H1 (cell line): ENCODE measurements at regions not wholly inside any gene's neighbourhood (a gene's known extent, or its start where the extent isn't known, plus 50 kb on each side); places are given as distances from the start of the nearest gene placed in this dataset.

Source experiments
- CTCF ChIA-PET: fragments of 300-600 bp; sonication (Branson Sonifier 250); formaldehyde crosslinking; loops from one replicate; lab custom pipeline; 2021; ENCODE audit not compliant: partially characterized antibody; lab: Charles Lee
- POLR2A ChIA-PET: fragments of 300-600 bp; sonication (Branson Sonifier 250); formaldehyde crosslinking; loops from one replicate; lab custom pipeline; 2021; ENCODE audit warnings: inconsistent platforms; ENCODE audit not compliant: partially characterized antibody; lab: Charles Lee
- DNase-seq, 2 experiments: peaks; one replicate each; pipeline versions ENCODE4 v3.0.0 to v3.0.0-alpha.2; 2010 to 2022; ENCODE audit warnings: low spot score in 2 of 2, low read depth in 1 of 2, mixed read lengths in 1 of 2
- FAIRE-seq: peaks from 2 replicates; lab custom pipeline; 2011; peaks lifted over from hg19 to GRCh38; lab: Jason Lieb, UNC
- H2AFZ ChIP-seq: 2 replicates; pipeline ENCODE4 v1.8.1; 2012; ENCODE audit warnings: low read length, inconsistent platforms
- H2AK5ac ChIP-seq: 2 replicates; pipeline ENCODE4 v1.6.1; 2013; ENCODE audit warnings: low read depth, low read length
- H2BK120ac ChIP-seq: replicated peaks from 2 replicates; pipeline ENCODE3; 2013; ENCODE audit warnings: low read depth, low read length, inconsistent platforms
- H2BK12ac ChIP-seq: 2 replicates; pipeline ENCODE4 v1.6.1; 2013; ENCODE audit warnings: low read depth, low read length
- H2BK15ac ChIP-seq: 2 replicates; pipeline ENCODE4 v1.6.1; 2013; ENCODE audit warnings: low read length
- H2BK20ac ChIP-seq: 2 replicates; pipeline ENCODE4 v1.6.1; 2013; ENCODE audit warnings: low read length
- H2BK5ac ChIP-seq: 2 replicates; pipeline ENCODE4 v1.6.1; 2013; ENCODE audit warnings: low read depth, low read length
- H3K14ac ChIP-seq: 2 replicates; pipeline ENCODE4 v1.6.1; 2013; ENCODE audit warnings: inconsistent platforms; ENCODE audit not compliant: insufficient read length
- H3K18ac ChIP-seq: 2 replicates; pipeline ENCODE4 v1.6.1; 2013; ENCODE audit warnings: low read length; ENCODE audit errors: extremely low read depth
- H3K23ac ChIP-seq: 2 replicates; pipeline ENCODE4 v1.6.1; 2013; ENCODE audit warnings: inconsistent platforms; ENCODE audit not compliant: insufficient read length
- H3K23me2 ChIP-seq: 2 replicates; pipeline ENCODE4 v1.6.1; 2013; ENCODE audit warnings: low read depth, low read length
- H3K27ac ChIP-seq: 2 replicates; pipeline ENCODE4 v1.6.1; 2011; ENCODE audit warnings: low read depth, low read length, inconsistent platforms
- H3K27me3 ChIP-seq, 4 experiments: replicated peaks in 1 of 4; 1 replicate in 1 of 4; 2 replicates in 3 of 4; pipeline versions ENCODE4 v1.6.1 to v1.8.1; 2011 to 2013; ENCODE audit warnings: low read length in 3 of 4, mild to moderate bottlenecking in 3 of 4, inconsistent platforms in 2 of 4, mixed read lengths in 2 of 4, moderate library complexity in 1 of 4; ENCODE audit not compliant: control insufficient read depth in 3 of 4, insufficient read depth in 3 of 4; ENCODE audit errors: extremely low read depth in 1 of 4
- H3K36me3 ChIP-seq, 4 experiments: 2 replicates each; pipeline versions ENCODE4 v1.6.1 to v1.8.1; 2011 to 2013; ENCODE audit warnings: mild to moderate bottlenecking in 4 of 4, low read length in 3 of 4, moderate library complexity in 2 of 4, control low read depth in 1 of 4, inconsistent platforms in 1 of 4; ENCODE audit not compliant: insufficient read depth in 4 of 4, control insufficient read depth in 2 of 4
- H3K4ac ChIP-seq: replicated peaks from 2 replicates; pipeline ENCODE3; 2013; ENCODE audit warnings: low read length, low read depth, mixed read lengths, inconsistent platforms; ENCODE audit not compliant: insufficient read length
- H3K4me1 ChIP-seq, 4 experiments: replicated peaks in 1 of 4; 1 replicate in 1 of 4; 2 replicates in 3 of 4; pipeline versions ENCODE4 v1.6.1 to v1.8.1; 2011 to 2013; ENCODE audit warnings: low read length in 3 of 4, inconsistent platforms in 2 of 4, mixed read lengths in 1 of 4; ENCODE audit not compliant: insufficient read depth in 4 of 4, control insufficient read depth in 3 of 4
- H3K4me2 ChIP-seq, 2 experiments: 2 replicates each; pipeline versions ENCODE4 v1.6.1 to v1.8.1; 2011 to 2013; ENCODE audit warnings: low read depth in 2 of 2, low read length in 2 of 2, control low read depth in 1 of 2, inconsistent platforms in 1 of 2, mild to moderate bottlenecking in 1 of 2; ENCODE audit not compliant: insufficient read depth in 1 of 2
- H3K4me3 ChIP-seq, 4 experiments: fragments of 200-600, 300-600 bp in 1 of 4; sonication (generic), shearing (Covaris generic), sonication (Bioruptor Twin) in 1 of 4; 2 replicates each; pipeline versions ENCODE4 v1.5.1 to v1.8.1; 2011 to 2016; ENCODE audit warnings: low read length in 4 of 4, low read depth in 3 of 4, control low read depth in 2 of 4, inconsistent platforms in 2 of 4, mild to moderate bottlenecking in 2 of 4, mixed read lengths in 1 of 4, moderate library complexity in 1 of 4; ENCODE audit not compliant: insufficient read depth in 2 of 4; ENCODE audit errors: extremely low read depth in 1 of 4
- H3K56ac ChIP-seq: replicated peaks from 2 replicates; pipeline ENCODE3; 2013; ENCODE audit warnings: low read depth, mild to moderate bottlenecking, mixed read lengths, low read length, inconsistent platforms; ENCODE audit not compliant: insufficient read length
- H3K79me1 ChIP-seq: 2 replicates; pipeline ENCODE4 v1.6.1; 2013; ENCODE audit warnings: low read depth, low read length, control low read depth
- H3K79me2 ChIP-seq, 2 experiments: 2 replicates each; pipeline versions ENCODE4 v1.6.1 to v1.8.1; 2012 to 2013; ENCODE audit warnings: low read length in 2 of 2, mild to moderate bottlenecking in 2 of 2, inconsistent platforms in 1 of 2; ENCODE audit not compliant: insufficient read depth in 2 of 2, control insufficient read depth in 1 of 2
- H3K9ac ChIP-seq, 4 experiments: replicated peaks in 1 of 4; 1 replicate in 1 of 4; 2 replicates in 3 of 4; pipeline versions ENCODE4 v1.6.1 to v1.8.1; 2011 to 2013; ENCODE audit warnings: low read depth in 3 of 4, low read length in 3 of 4, control low read depth in 2 of 4, mild to moderate bottlenecking in 2 of 4, moderate library complexity in 2 of 4, inconsistent platforms in 1 of 4; ENCODE audit errors: extremely low read depth in 1 of 4
- H3K9me3 ChIP-seq, 2 experiments: 2 replicates each; pipeline versions ENCODE4 v1.6.1 to v1.8.1; 2012 to 2013; ENCODE audit warnings: mild to moderate bottlenecking in 2 of 2, moderate library complexity in 2 of 2, control low read depth in 1 of 2, inconsistent platforms in 1 of 2, low read depth in 1 of 2, low read length in 1 of 2, mixed read lengths in 1 of 2; ENCODE audit not compliant: insufficient read depth in 2 of 2
- H4K20me1 ChIP-seq, 2 experiments: replicated peaks in 1 of 2; 2 replicates each; pipeline versions ENCODE3 to v1.8.1; 2011 to 2013; ENCODE audit warnings: inconsistent platforms in 2 of 2, low read length in 2 of 2, mild to moderate bottlenecking in 1 of 2; ENCODE audit not compliant: insufficient read depth in 2 of 2, control insufficient read depth in 1 of 2
- H4K5ac ChIP-seq: 2 replicates; pipeline ENCODE4 v1.6.1; 2013; ENCODE audit warnings: low read length, low read depth, mixed read lengths, inconsistent platforms; ENCODE audit not compliant: insufficient read length
- H4K8ac ChIP-seq: 2 replicates; pipeline ENCODE4 v1.8.0; 2013; ENCODE audit warnings: mild to moderate bottlenecking, moderate library complexity, low read length, inconsistent platforms; ENCODE audit not compliant: insufficient read depth; ENCODE audit errors: extremely low read depth
- H4K91ac ChIP-seq: replicated peaks from 2 replicates; pipeline ENCODE3; 2013; ENCODE audit warnings: low read length, mixed read lengths, inconsistent platforms; ENCODE audit not compliant: insufficient read length
- ASH2L ChIP-seq: fragments of 200-600, 300-600 bp; sonication (generic); IDR thresholded peaks from one replicate; pipeline ENCODE4 v1.7.1; 2017; ENCODE audit warnings: low read length
- KDM1A ChIP-seq: fragments of 200-600, 300-600 bp; sonication (generic); IDR thresholded peaks from 2 replicates; pipeline ENCODE4 v1.7.1; 2016; ENCODE audit warnings: mild to moderate bottlenecking, low read length, borderline replicate concordance
- KDM4A ChIP-seq: IDR thresholded peaks from one replicate; pipeline ENCODE4 v1.7.1; 2012; ENCODE audit warnings: low read depth, mild to moderate bottlenecking, moderate library complexity, low read length, inconsistent platforms; ENCODE audit not compliant: severe bottlenecking
- POLR2AphosphoS5 ChIP-seq: IDR thresholded peaks from 2 replicates; pipeline ENCODE4 v1.6.1; 2011; ENCODE audit warnings: low read depth, low read length
- SUZ12 ChIP-seq: fragments of 200-600 bp; sonication (generic); IDR thresholded peaks from 2 replicates; pipeline ENCODE4 v1.6.1; 2012; ENCODE audit warnings: mild to moderate bottlenecking, inconsistent platforms, low read length, moderate library complexity, mixed read lengths
- WGBS, 2 experiments: shearing (Covaris generic) in 1 of 2; methylation state at CpG; one replicate each; pipeline versions ENCODE4 v1.1.6 to v1.1.7; 2013 to 2015; ENCODE audit warnings: low lambda C conversion rate in 2 of 2, mixed read lengths in 2 of 2, inconsistent platforms in 1 of 2, low coverage in 1 of 2, missing lambda C conversion rate in 1 of 2; ENCODE audit not compliant: insufficient replicate concordance in 2 of 2, insufficient coverage in 1 of 2, insufficient read length in 1 of 2; ENCODE audit errors: extremely low coverage in 1 of 2, missing lambda C conversion rate in 1 of 2; 5-methylcytosine and 5-hydroxymethylcytosine counted together

DNA sequence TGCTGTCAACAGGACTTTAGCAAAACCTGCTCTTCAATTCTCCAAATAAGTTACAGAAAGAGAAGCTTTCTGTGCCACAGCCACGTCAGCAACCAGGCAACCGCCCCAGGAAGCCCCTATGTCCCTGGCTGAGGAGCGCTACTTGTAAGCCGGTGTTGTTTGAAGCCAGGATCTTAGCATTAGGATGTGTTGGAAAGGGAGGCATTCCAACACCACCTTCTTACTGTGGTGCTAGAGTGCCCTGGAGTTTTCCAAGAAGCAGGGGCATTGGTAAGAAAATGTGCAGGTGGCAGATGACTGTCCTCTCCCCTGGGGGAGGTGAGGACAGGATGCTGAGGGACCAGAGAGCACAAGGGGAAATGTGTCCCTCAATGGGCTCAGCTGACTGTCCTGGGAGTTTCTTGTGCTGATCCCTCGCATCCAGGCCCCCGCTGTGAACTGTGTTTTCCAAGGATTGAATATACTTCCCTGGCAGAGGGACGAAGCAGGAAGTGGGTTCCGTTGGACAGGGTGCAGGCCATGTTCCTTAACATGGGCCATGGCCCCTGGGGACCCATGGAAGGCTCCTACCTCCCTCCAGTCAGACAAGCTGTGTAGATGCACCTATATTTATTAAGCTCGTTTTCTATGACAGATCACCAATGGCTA, 139.6 kb upstream of the GDF10 start:
- no peak for FAIRE-seq

More for the DNA sequence above, 139.6 kb upstream of the GDF10 start:
- H2AK5ac ChIP-seq, result no peak overlapping the region
- H2AFZ ChIP-seq, result no peak overlapping the region
- H4K8ac ChIP-seq, result peak overlapping the region; percentile 57; the same call in 1 of the 2 replicates
- POLR2A ChIA-PET, result no interaction called here
- H3K9ac ChIP-seq, result no peak overlapping the region
- no peak overlapping the region for H2BK12ac ChIP-seq
- no peak overlapping the region for H3K23ac ChIP-seq
- no peak for DNase-seq
- TF ChIP-seq KDM1A (no peak), KDM4A (no peak), POLR2AphosphoS5 (no peak), ASH2L (no peak), SUZ12 (no peak)
- no peaks in the 10 kb centered on the region for H3K79me1 ChIP-seq
- no peaks in the 10 kb centered on the region for H3K79me2 ChIP-seq
- CTCF ChIA-PET, result interaction anchor here (0.7 to 1.4 kb wide), 3 partner anchors 21 to 26 kb away, joined by 3 to 4 read pairs (median 4); no protein-coding TSS in a partner anchor
- WGBS, 2 experiments, result 93% methylated on average over 9 of the region's 9 CpGs; no CpG with 5 or more reads in 1 of the 2 experiments
- peaks cover 0 to 6% of the 10 kb centered on the region in 2 experiments; a peak in 3 of 4 replicates for H3K9me3 ChIP-seq
- no peak overlapping the region for H3K4ac ChIP-seq
- H3K4me3 ChIP-seq, result no peak overlapping the region
- H3K4me1 ChIP-seq, result no peaks in the 10 kb centered on the region
- no peak overlapping the region for H4K5ac ChIP-seq
- no peak overlapping the region for H3K56ac ChIP-seq
- H3K14ac ChIP-seq, result no peak overlapping the region
- no peak overlapping the region for H3K18ac ChIP-seq
- no peak overlapping the region for H2BK20ac ChIP-seq
- no peaks in the 10 kb centered on the region; a peak in 1 of 8 replicates for H3K36me3 ChIP-seq
- no peaks in the 10 kb centered on the region for H3K23me2 ChIP-seq
- no peak overlapping the region for H3K27ac ChIP-seq
- no peak overlapping the region for H4K91ac ChIP-seq
- no peak overlapping the region for H2BK5ac ChIP-seq
- H2BK120ac ChIP-seq, result no peak overlapping the region
- no peak overlapping the region for H2BK15ac ChIP-seq
- H3K27me3 ChIP-seq, result no peaks in the 10 kb centered on the region
- no peak overlapping the region for H3K4me2 ChIP-seq
- no peaks in the 10 kb centered on the region for H4K20me1 ChIP-seq
